ENCODE measurements at regions not wholly inside any gene's neighbourhood (a gene's known extent, or its start where the extent isn't known, plus 50 kb on each side); places are given as distances from the start of the nearest gene placed in this dataset.

DNA sequence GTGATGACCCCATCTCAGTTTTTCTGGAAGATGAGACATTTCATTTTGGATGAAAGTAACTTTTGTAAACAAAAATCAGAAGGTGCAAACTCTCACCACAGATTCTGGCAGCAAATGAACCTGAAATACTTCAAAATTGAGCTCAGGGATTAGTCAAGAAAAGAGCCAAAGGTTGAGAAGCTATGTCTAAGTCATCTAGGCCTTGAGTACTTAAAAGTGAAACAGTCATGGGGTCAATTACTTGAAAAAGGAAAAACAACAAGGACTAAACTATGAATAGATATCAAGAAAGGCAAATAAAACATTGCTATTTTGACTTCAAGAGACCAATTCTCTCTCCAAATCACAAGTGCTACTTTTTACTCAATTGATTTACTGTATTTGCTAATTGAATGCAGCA is 285.1 kb downstream of the RBM43 start:
- Histone ChIP-seq H3K4me3 (ENCODE audit: low read length) (no peak overlapping the region), H3K4me1 (ENCODE audit: insufficient read depth, low read length) (no peaks in the 10 kb centered on the region), H3K36me3 (ENCODE audit: insufficient read depth, low read length) (no peaks in the 10 kb centered on the region), H3K27ac (ENCODE audit: low read depth in 1 of 2, low read length in 2 of 2) (no peak overlapping the region), H3K27me3 (ENCODE audit: control insufficient read depth in 1 of 2, insufficient read depth in 2 of 2, low read length in 2 of 2) (no peaks in the 10 kb centered on the region), H3K9me3 (ENCODE audit: control insufficient read depth in 1 of 2, insufficient read depth in 1 of 2, low read length in 2 of 2) (no peaks in the 10 kb centered on the region)
- CTCF ChIA-PET, result interaction anchor here (1.2 kb wide), 1 partner anchor 9 kb away, joined by 3 read pairs; no protein-coding TSS in a partner anchor
- POLR2A ChIA-PET, result no interaction called here
- Mint-ChIP-seq H3K27me3 (no peaks in the 10 kb centered on the region), H3K4me1 (ENCODE audit: low read depth) (no peaks in the 10 kb centered on the region), H3K27ac (no peak overlapping the region), H3K36me3 (ENCODE audit: low read depth) (no peaks in the 10 kb centered on the region), H3K9me3 (no peaks in the 10 kb centered on the region), H3K4me3 (no peak overlapping the region)
- TF ChIP-seq, protein P1, sequence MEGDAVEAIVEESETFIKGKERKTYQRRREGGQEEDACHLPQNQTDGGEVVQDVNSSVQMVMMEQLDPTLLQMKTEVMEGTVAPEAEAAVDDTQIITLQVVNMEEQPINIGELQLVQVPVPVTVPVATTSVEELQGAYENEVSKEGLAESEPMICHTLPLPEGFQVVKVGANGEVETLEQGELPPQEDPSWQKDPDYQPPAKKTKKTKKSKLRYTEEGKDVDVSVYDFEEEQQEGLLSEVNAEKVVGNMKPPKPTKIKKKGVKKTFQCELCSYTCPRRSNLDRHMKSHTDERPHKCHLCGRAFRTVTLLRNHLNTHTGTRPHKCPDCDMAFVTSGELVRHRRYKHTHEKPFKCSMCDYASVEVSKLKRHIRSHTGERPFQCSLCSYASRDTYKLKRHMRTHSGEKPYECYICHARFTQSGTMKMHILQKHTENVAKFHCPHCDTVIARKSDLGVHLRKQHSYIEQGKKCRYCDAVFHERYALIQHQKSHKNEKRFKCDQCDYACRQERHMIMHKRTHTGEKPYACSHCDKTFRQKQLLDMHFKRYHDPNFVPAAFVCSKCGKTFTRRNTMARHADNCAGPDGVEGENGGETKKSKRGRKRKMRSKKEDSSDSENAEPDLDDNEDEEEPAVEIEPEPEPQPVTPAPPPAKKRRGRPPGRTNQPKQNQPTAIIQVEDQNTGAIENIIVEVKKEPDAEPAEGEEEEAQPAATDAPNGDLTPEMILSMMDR (IDR thresholded peaks at IDR 0.05), result no peak
- ATAC-seq (ENCODE audit: poor library complexity) (no peak), DNase-seq (no peak)
- intact Hi-C loops (cut with DNase I, micrococcal nuclease), result no loop called here

DNA sequence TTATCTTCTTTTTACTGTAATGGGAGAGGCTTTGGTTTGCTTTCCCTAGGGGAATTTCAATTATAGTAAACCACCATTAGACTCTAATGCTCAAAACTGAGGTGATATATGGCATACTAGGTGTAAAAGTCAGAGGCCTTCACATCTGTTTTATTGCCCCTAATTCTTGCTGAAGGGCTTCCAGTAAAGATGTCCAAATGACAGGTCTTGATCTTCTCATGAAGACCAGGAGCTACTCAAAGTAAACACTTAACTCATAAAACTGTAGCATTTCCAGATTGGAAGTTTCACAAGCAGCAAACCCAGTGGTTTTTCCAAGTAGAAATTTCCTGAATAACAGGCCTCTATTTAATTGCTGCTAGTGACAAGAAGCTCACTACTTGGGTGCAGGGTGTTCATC is 286.8 kb downstream of the RBM43 start:
- intact Hi-C loops (cut with DNase I, micrococcal nuclease), result no loop called here
- H3K9me3 ChIP-seq (ENCODE audit: control insufficient read depth in 1 of 2, insufficient read depth in 1 of 2, low read length in 2 of 2), result no peaks in the 10 kb centered on the region

DNA sequence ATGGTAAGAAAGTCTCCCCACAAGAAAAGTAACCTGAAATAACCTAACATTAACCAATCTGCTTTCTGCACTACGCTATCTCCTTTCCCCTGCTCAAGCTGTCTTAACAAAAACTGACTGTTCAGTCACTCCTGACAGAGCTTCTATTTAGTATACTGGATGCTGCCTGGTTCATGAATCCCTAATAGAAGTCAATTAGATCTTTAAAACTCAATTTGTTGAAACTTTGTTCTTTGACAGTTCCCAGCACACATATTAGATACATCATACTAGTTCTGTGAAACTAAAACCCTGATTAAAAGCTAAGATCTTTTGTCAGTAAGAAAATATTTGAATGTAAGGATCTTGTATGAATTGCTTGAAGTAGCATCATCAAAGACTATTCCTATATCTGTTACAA is 287.4 kb downstream of the RBM43 start:
- H3K36me3 ChIP-seq (ENCODE audit: insufficient read depth, low read length), result no peaks in the 10 kb centered on the region
- TF ChIP-seq, protein P1 (IDR thresholded peaks at IDR 0.05), result no peak
- Mint-ChIP-seq H3K27ac (no peak overlapping the region), H3K4me1 (ENCODE audit: low read depth) (no peaks in the 10 kb centered on the region), H3K27me3 (no peaks in the 10 kb centered on the region), H3K36me3 (ENCODE audit: low read depth) (no peaks in the 10 kb centered on the region), H3K9me3 (no peaks in the 10 kb centered on the region), H3K4me3 (no peak overlapping the region)
- ChIA-PET CTCF (no interaction called here), POLR2A (no interaction called here)
- intact Hi-C loops (cut with DNase I, micrococcal nuclease), result no loop called here
- no peak overlapping the region for H3K4me3 ChIP-seq (ENCODE audit: low read length)
- ATAC-seq (ENCODE audit: poor library complexity) (no peak), DNase-seq (no peak)
- no peak overlapping the region for H3K27ac ChIP-seq (ENCODE audit: low read depth in 1 of 2, low read length in 2 of 2)
- no peaks in the 10 kb centered on the region for H3K27me3 ChIP-seq (ENCODE audit: control insufficient read depth in 1 of 2, insufficient read depth in 2 of 2, low read length in 2 of 2)
- no peaks in the 10 kb centered on the region for H3K4me1 ChIP-seq (ENCODE audit: insufficient read depth, low read length)
- no peaks in the 10 kb centered on the region for H3K9me3 ChIP-seq (ENCODE audit: control insufficient read depth in 1 of 2, insufficient read depth in 1 of 2, low read length in 2 of 2)

More for the DNA sequence above, 286.8 kb downstream of the RBM43 start:
- Mint-ChIP-seq H3K27ac (no peak overlapping the region), H3K27me3 (no peaks in the 10 kb centered on the region), H3K4me1 (ENCODE audit: low read depth) (no peaks in the 10 kb centered on the region), H3K4me3 (no peak overlapping the region), H3K9me3 (no peaks in the 10 kb centered on the region), H3K36me3 (ENCODE audit: low read depth) (no peaks in the 10 kb centered on the region)
- Histone ChIP-seq H3K27ac (ENCODE audit: low read depth in 1 of 2, low read length in 2 of 2) (no peak overlapping the region), H3K4me1 (ENCODE audit: insufficient read depth, low read length) (no peaks in the 10 kb centered on the region), H3K27me3 (ENCODE audit: control insufficient read depth in 1 of 2, insufficient read depth in 2 of 2, low read length in 2 of 2) (no peaks in the 10 kb centered on the region), H3K4me3 (ENCODE audit: low read length) (no peak overlapping the region), H3K36me3 (ENCODE audit: insufficient read depth, low read length) (no peaks in the 10 kb centered on the region)
- ATAC-seq (ENCODE audit: poor library complexity), result no peak
- TF ChIP-seq, protein P1 (IDR thresholded peaks at IDR 0.05), result no peak
- CTCF ChIA-PET, result no interaction called here
- no peak for DNase-seq
- POLR2A ChIA-PET, result no interaction called here

All from CD4-positive, alpha-beta T cell (primary cell).